ENCODE measurements at regions not wholly inside any gene's neighbourhood (a gene's known extent, or its start where the extent isn't known, plus 50 kb on each side); places are given as distances from the start of the nearest gene placed in this dataset.

DNA sequence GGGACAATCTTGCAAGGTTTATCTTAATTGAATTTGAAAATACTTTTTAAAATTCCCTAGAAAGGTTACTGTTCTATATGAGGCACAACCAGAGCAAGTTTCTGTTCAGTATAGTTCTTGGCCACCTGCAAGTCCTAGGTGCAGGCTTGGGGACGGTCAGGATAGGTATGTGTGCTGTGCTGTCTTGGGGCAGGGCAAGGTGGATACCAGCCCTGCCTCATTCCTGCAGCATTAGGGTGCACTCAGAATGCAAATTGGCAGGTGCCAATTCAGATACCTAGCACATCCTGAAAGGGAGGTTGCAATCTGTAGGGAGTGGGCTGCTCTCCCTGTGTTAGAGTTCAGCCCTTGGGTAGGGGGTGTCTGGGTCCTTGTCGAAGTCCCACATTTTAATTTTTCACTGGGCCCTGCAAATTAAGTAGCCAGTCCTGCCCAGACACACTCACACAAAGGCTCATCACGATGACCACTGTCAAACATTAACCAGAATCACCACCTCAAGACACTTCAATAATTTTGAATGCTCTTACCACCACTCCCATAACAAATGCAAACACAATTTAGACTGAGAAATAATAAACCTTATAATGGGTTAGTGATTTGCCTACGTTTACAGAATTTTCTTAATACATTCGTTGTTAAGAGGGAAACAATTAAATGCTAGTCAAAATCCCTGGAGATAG lies 838.0 kb upstream of the NR2F2 start:
- TF ChIP-seq, protein P1, sequence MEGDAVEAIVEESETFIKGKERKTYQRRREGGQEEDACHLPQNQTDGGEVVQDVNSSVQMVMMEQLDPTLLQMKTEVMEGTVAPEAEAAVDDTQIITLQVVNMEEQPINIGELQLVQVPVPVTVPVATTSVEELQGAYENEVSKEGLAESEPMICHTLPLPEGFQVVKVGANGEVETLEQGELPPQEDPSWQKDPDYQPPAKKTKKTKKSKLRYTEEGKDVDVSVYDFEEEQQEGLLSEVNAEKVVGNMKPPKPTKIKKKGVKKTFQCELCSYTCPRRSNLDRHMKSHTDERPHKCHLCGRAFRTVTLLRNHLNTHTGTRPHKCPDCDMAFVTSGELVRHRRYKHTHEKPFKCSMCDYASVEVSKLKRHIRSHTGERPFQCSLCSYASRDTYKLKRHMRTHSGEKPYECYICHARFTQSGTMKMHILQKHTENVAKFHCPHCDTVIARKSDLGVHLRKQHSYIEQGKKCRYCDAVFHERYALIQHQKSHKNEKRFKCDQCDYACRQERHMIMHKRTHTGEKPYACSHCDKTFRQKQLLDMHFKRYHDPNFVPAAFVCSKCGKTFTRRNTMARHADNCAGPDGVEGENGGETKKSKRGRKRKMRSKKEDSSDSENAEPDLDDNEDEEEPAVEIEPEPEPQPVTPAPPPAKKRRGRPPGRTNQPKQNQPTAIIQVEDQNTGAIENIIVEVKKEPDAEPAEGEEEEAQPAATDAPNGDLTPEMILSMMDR (conservative IDR thresholded peaks at IDR 0.05; ENCODE audit: low read depth, low read length) = no peak
- TF ChIP-seq EZH2 (IDR thresholded peaks at IDR 0.05; ENCODE audit: borderline replicate concordance, low read depth, low read length, poor library complexity, severe bottlenecking) = no peak
